Liver (tissue), 3 donors: ENCODE measurements at regions not wholly inside any gene's neighbourhood (a gene's known extent, or its start where the extent isn't known, plus 50 kb on each side); places are given as distances from the start of the nearest gene placed in this dataset.

Experiments used
- EGR1 ChIP-seq, 2 donors: IDR thresholded peaks; 2 replicates each; pipeline ENCODE4 v1.6.1; 2016 to 2018; ENCODE audit warnings: antibody characterized with exemption in 2 of 2, low read depth in 2 of 2
- FOXA1 ChIP-seq: IDR thresholded peaks from 2 replicates; pipeline ENCODE4 v1.6.1; 2016; ENCODE audit warnings: antibody characterized with exemption
- GABPA ChIP-seq, 2 donors: IDR thresholded peaks in 1 of 2; conservative IDR thresholded peaks in 1 of 2; 2 replicates each; pipeline ENCODE4 v1.6.1; 2016; ENCODE audit warnings: antibody characterized with exemption in 2 of 2, mild to moderate bottlenecking in 1 of 2, moderate library complexity in 1 of 2
- JUND ChIP-seq, 2 donors: IDR thresholded peaks; 2 replicates each; pipeline ENCODE4 v1.6.1; 2016; ENCODE audit warnings: antibody characterized with exemption in 2 of 2
- RAD21 ChIP-seq, 2 donors: IDR thresholded peaks; 2 replicates each; pipeline ENCODE4 v1.6.1; 2016; ENCODE audit warnings: antibody characterized with exemption in 2 of 2, mild to moderate bottlenecking in 2 of 2
- RXRA ChIP-seq, 2 donors: IDR thresholded peaks; 2 replicates each; pipeline ENCODE4 v1.6.1; 2017 to 2018; ENCODE audit warnings: antibody characterized with exemption in 2 of 2, mild to moderate bottlenecking in 1 of 2
- TAF1 ChIP-seq: conservative IDR thresholded peaks from 2 replicates; pipeline ENCODE4 v1.6.1; 2016; ENCODE audit warnings: antibody characterized with exemption, mild to moderate bottlenecking
- YY1 ChIP-seq: IDR thresholded peaks from 2 replicates; pipeline ENCODE4 v1.6.1; 2016; ENCODE audit warnings: antibody characterized with exemption, mild to moderate bottlenecking
- TF ChIP-seq, protein P1 (sequence below): fragments of 150-350 bp; IDR thresholded peaks from 2 replicates; pipeline ENCODE4 v1.5.1; 2017; ENCODE audit warnings: improper control_type of control experiment, low read depth, low read length; ENCODE audit not compliant: missing input control
- TF ChIP-seq, protein P2 (sequence below): IDR thresholded peaks from 2 replicates; pipeline ENCODE4 v1.6.1; 2016; ENCODE audit warnings: antibody characterized with exemption
- TF ChIP-seq, protein P3 (sequence below): IDR thresholded peaks from 2 replicates; pipeline ENCODE4 v1.6.1; 2016; ENCODE audit warnings: antibody characterized with exemption
- donor health status: healthy.
- donor health status: healthy.

DNA sequence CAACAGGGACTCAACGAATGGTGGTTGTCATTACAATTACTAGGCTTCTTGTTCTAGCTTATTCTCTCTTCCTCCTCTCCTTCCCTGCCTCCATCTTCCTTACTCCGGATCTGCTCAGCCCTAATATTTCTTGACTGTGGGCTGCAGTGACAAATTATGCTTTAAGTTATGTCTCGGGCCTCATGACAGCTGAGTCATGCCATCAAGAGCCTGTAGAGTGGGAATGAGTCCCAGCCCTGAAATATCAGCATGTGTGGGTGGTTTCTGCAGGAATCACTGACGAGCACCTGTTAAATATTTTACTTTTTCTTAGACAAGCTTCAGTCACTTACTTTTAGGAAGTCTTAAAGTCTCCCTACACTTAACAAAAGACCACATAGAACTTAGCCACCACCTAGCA is 83.1 kb upstream of the CBLN4 start:
- TF ChIP-seq RAD21 (IDR thresholded peaks at IDR 0.05) (no peak), RXRA (IDR thresholded peaks at IDR 0.05) (no peak), GABPA (IDR thresholded peaks at IDR 0.05 in 1 of 2, conservative IDR thresholded peaks at IDR 0.05 in 1 of 2) (no peak), YY1 (no peak), TAF1 (no peak), EGR1 (IDR thresholded peaks at IDR 0.05; ENCODE audit: low read depth in 2 of 2) (no peak), JUND (IDR thresholded peaks at IDR 0.05) (no peak), FOXA1 (no peak)
- TF ChIP-seq, protein P1, sequence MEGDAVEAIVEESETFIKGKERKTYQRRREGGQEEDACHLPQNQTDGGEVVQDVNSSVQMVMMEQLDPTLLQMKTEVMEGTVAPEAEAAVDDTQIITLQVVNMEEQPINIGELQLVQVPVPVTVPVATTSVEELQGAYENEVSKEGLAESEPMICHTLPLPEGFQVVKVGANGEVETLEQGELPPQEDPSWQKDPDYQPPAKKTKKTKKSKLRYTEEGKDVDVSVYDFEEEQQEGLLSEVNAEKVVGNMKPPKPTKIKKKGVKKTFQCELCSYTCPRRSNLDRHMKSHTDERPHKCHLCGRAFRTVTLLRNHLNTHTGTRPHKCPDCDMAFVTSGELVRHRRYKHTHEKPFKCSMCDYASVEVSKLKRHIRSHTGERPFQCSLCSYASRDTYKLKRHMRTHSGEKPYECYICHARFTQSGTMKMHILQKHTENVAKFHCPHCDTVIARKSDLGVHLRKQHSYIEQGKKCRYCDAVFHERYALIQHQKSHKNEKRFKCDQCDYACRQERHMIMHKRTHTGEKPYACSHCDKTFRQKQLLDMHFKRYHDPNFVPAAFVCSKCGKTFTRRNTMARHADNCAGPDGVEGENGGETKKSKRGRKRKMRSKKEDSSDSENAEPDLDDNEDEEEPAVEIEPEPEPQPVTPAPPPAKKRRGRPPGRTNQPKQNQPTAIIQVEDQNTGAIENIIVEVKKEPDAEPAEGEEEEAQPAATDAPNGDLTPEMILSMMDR, result no peak
- TF ChIP-seq, protein P2, sequence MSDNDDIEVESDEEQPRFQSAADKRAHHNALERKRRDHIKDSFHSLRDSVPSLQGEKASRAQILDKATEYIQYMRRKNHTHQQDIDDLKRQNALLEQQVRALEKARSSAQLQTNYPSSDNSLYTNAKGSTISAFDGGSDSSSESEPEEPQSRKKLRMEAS, result no peak
- TF ChIP-seq, protein P3, sequence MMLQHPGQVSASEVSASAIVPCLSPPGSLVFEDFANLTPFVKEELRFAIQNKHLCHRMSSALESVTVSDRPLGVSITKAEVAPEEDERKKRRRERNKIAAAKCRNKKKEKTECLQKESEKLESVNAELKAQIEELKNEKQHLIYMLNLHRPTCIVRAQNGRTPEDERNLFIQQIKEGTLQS, result no peak
